RKO (cell line): ENCODE measurements at regions not wholly inside any gene's neighbourhood (a gene's known extent, or its start where the extent isn't known, plus 50 kb on each side); places are given as distances from the start of the nearest gene placed in this dataset.

Experiments
- DNase-seq: peaks from one replicate; pipeline ENCODE4 v3.0.0-alpha.2; 2016; ENCODE audit warnings: low spot score

- DNase-seq: no peak
Measured at GRCh38 chr21:38659936-38660332, 145.8 kb upstream of the ETS2 start.

DNA sequence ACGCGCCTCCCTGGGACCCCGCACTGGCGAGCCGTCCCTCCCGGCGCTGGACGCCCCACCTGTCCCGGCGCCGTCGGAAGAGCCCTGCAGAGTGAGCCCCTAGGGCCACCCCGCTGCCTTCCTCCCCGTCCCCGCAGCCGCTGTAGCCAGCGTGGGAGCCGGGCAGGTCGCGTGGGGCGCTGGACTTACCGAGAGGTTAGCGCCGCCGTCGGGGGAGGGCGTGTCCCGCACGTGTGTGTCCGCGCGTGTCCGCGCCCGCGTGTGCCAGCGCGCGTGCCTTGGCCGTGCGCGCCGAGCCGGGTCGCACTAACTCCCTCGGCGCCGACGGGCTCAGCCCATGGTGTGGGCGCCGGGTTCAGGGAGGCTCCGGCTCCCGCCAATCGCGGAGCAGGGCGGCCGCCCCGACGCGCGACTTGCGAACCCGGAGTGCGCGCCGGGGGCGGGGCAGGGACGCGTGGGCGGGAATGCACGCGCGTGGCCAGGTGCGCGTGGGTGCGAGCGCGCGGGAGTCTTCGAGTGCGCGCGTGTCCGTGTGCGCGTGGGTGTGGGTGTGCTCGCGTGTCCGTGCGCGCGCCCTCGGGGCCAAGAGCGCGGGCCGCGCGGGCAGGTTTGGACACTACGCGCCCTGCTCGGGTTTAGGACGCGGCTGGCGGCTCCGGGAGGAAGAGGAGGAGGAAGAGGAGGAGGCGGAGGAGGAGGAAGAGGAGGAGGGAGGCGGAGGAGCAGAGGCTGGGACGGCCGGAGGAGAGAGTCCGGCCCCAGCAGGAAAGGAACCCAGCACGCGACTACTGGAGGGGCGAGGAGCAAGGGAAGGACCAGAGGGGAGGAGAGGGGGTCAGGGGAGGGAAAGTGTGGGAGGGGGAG lies 145.2 kb upstream of the ETS2 start:
- DNase-seq: no peak

GRCh38 chr21:38661197-38661871 lies 144.4 kb upstream of the ETS2 start:
- no peak for DNase-seq

GRCh38 chr21:38661889-38662568 lies 143.7 kb upstream of the ETS2 start:
- no peak for DNase-seq

DNA sequence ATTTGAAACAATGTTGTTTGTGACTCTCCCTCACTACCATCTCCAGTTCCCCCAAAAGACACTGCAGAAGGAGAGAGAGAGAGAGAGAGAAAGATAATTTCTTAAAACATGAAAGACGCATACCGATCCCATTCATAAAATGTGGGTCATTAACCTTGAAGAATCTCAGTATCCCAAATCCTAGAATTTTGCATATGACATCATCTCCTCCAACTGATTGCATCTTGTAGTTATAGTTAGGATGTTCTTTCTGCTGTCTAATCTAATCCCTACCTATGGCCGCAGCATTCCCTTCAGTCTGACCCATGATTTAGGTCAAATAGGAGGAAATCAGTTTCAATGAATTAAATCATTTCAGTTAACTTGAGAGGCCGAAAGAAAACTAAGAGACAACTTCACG lies 142.4 kb upstream of the ETS2 start:
- DNase-seq: no peak

DNA sequence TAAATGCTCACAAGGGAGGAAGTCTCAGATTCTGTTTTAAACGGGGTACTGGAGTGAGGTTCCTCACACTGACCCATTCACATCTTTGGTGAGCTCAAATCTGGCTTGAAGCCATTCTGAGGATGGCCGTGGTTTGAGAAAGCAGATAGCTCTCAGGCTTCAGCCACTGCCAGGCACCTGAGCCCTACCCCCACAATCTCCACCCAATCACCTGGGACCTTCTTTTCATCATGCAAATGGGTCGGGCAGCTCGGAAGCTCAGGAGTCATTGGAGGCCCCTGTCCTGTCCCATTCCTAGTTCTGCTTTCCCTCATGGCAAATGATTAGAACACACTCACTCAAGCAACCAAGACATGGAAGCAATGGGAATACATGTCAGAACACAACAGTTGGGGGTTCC lies 141.4 kb upstream of the ETS2 start:
- no peak for DNase-seq

GRCh38 chr21:38664841-38665240 lies 140.9 kb upstream of the ETS2 start:
- no peak for DNase-seq

DNA sequence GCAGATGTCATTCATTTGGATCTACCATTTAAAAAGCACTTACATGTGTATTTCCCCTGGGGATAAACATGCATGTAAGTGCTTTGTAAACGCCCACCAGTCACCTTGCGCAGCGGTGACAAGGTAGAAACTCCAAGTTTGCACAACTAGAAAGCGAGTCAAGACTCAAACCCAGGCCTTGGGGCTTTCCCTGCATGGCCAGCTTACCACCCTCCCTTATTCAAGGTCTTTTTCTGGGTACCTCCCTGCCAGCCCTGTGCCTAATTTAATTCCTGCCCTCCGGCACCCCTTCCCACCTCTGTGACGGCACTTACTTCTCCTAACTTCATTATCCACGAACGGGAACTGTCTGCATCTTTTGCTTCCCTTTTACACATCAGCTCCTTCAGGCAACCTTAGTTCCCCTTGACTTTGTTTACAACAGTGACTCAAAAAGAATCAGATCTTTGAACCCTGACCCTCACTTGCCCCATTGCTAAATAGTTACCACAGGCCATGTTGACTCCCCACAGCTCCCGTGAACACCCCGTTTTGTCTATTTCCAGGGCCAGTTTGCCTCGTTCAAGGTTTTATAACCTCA lies 138.3 kb upstream of the ETS2 start:
- DNase-seq: no peak

- DNase-seq: no peak
Measured at GRCh38 chr21:38668067-38668466, 137.7 kb upstream of the ETS2 start.

DNA sequence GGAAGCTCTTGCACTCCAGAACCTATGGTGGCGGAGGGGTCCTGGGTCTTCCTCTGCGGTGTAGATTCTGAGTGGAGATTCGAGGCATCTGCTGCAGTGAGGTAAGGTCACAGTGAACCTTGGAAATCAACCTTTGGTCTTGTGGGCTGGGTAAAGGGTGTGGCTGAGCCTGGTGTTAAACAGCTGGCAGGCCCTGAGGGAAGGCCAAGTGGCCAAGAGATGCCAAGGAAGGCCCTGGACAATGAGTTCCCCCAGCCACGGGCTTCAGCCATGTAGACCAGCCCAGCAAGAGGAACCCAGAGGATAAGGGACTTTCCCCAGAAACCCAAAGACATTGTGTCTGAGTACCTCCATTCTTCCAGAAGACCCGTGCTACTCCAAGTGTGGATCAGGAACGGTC lies 137.2 kb upstream of the ETS2 start:
- DNase-seq: no peak

- peak; percentile 50 for DNase-seq
Measured at GRCh38 chr21:38669186-38669585, 136.5 kb upstream of the ETS2 start.

GRCh38 chr21:38670861-38671260 lies 134.9 kb upstream of the ETS2 start:
- DNase-seq: no peak

DNA sequence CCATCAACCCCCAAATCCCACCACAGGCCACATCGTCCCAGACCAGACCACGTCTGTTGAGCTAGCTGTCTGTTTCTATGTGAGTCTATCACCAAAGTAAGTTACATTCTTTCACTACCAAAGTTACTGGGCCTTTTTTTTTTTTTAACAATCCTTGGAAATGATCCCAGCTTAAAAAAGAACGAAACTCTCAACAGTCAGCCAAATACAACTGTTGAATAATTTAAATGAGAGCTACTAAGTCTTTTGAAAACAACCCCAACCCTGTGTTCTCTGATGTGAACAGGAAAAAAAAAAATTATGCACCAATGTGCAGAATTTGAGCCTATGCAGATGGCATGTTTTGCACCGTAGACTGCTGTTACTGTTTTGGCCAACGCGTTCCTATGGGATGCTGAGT lies 134.0 kb upstream of the ETS2 start:
- DNase-seq: no peak

DNA sequence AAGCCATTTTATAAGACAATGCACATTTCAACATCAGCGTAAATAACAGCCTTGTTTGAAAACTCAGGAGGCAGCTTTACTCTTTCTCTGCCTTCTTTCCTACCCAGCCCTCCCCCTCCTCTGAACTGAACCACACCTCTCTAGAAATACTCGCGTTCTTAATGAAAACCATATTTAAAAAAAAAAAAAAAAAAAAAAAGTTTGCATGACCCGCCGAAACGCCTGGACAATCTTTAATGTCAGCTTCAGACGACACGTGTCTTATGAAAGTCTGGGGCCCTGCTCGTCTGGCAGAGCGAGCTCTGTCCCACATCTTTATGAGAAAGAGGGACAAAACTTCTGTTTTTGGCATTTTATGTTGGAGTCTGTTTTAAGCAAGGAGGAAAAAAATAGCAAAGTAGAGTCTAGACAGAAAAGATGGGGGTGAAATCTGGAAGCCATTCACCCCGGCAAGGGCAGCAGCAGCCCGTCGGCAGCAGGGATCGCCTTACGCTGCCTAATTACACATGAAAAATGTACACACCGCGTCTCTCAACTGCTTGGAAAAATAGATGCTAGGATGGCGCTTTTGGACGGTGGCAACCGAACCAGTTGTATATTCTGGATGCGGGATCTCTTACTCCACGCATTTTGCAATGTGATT lies 130.4 kb upstream of the ETS2 start:
- no peak for DNase-seq

GRCh38 chr21:38678827-38679226 lies 126.9 kb upstream of the ETS2 start:
- no peak for DNase-seq

DNA sequence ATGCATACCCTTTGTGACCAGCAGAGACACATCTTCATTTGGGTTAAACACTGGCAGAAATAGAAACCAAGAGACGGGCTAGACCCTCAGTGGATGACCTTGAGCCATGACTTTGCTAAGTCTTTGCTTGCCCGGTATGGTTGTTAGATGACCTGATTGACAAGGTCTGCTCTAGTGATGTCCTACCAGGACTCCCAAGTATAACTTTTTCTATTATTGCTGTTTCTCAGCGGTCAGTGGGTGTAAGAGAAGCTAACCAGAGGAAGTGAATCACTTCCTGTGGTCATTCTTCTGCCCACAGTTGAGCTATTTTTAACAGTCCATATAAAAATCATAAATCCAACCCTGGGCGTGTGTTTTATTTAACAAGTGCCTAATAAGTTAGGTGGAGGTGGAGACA lies 126.2 kb upstream of the ETS2 start:
- DNase-seq: peak; percentile 58

GRCh38 chr21:38680401-38680800 lies 125.3 kb upstream of the ETS2 start:
- no peak for DNase-seq

- DNase-seq: no peak
Measured at GRCh38 chr21:38683222-38683621, 122.5 kb upstream of the ETS2 start.

DNA sequence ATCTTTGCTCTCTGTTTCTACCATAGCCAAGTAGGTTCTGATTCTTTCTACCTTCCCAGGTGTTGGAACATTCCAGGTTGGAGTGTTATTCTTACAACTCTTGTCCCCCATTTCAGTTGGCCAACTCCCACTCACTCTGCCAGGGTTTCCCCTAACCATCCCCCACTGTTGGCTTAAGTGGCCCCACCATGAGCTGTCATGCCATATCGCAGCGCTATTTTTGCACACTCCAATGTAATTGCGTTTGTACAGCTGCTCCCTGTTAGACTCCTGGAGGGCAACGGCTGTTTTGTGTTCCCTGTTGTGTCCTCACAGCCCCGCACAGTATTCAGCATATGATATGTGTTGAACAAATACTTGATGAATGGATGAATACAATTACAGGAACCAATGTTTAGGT lies 117.7 kb upstream of the ETS2 start:
- no peak for DNase-seq

DNA sequence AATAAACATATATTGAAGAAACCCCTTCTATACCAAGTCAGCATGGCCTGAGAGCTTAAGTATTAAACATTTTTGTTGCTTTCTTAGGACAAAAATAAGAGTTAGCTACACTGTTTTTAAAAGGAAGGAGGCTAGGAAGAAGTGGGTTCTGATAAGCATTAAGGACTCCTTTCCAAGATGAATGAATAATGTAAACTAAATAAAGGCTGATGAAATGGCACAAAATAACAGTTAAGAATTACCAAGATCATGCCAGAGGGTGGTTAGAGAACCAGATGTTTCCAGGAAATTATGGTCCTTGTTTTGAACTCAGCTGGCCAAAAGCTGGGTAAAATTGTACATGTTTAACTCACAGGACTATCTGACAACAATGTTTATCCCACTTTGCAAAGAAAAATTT lies 114.1 kb upstream of the ETS2 start:
- DNase-seq: no peak

GRCh38 chr21:38696579-38696978 lies 109.2 kb upstream of the ETS2 start:
- DNase-seq: no peak

DNA sequence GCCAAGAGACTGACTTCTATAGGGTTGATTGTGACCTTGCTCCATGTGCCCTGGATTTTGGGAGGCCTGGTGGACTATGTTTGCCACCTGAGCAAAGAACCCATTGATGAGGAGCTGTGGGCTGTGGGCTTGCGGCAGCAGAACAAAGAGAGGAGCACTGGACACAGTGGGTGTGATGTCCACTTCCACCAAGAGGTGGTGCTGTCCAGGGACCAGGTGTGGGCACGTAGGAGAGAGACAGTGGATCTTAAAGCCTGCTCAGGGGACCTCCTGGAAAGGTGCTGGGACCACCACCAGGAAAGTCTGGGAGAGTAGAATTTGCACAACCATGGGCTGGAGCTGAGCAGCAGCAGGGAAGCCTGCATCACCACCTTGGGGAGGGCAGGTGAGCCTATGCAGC lies 106.7 kb upstream of the ETS2 start:
- DNase-seq: no peak
